ENCODE measurements at regions not wholly inside any gene's neighbourhood (a gene's known extent, or its start where the extent isn't known, plus 50 kb on each side); places are given as distances from the start of the nearest gene placed in this dataset.

- TF ChIP-seq CTCF (IDR thresholded peaks at IDR 0.05; ENCODE audit: low read length) (no peak), EZH2 (IDR thresholded peaks at IDR 0.05; ENCODE audit: borderline replicate concordance, low read length) (no peak)
Observed at GRCh38 chr4:184288451-184289178, 70.9 kb upstream of the ENPP6 start.
